ENCODE measurements at regions not wholly inside any gene's neighbourhood (a gene's known extent, or its start where the extent isn't known, plus 50 kb on each side); places are given as distances from the start of the nearest gene placed in this dataset.

DNA sequence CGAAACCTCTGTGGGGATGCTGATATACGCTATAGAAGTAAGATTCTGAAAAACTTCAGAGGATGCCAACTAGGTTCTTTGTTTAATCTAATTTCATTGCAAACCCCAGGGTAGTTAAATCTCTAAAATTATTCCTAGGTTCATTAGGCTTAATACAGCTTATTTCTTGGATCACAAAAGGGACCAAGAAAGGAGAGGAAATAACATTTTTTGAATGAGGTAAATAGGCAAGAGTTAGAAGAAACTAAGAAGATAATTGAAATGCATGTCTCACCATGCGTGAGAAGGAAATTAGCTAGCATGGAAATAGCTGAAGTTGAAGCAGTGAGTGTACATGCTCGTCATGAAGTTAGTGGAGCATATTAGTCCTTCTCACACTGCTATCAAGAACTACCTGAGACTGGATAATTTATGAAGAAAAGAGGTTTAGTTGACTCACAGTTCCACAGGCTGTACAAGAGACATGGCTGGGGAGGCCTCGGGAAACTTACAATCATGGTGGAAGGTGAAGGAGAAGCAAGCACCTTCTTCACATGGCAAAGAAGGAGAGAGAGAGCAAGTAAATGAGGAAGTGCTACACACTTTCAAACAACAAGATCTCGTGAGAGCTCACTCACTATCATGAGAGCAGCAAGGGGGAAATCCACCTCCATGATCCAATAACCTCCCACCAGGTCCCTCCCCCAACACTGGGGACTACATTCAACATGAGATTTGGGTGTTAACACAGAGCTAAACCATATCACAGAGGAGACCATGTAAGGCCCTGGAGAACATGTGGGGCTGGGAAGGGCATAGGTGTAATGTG is 125.1 kb upstream of the OSMR start:
- no peak overlapping the region for H3K4me3 ChIP-seq (ENCODE audit: low read depth, low read length)
- CTCF ChIA-PET = no interaction called here
- TF ChIP-seq, protein P1, sequence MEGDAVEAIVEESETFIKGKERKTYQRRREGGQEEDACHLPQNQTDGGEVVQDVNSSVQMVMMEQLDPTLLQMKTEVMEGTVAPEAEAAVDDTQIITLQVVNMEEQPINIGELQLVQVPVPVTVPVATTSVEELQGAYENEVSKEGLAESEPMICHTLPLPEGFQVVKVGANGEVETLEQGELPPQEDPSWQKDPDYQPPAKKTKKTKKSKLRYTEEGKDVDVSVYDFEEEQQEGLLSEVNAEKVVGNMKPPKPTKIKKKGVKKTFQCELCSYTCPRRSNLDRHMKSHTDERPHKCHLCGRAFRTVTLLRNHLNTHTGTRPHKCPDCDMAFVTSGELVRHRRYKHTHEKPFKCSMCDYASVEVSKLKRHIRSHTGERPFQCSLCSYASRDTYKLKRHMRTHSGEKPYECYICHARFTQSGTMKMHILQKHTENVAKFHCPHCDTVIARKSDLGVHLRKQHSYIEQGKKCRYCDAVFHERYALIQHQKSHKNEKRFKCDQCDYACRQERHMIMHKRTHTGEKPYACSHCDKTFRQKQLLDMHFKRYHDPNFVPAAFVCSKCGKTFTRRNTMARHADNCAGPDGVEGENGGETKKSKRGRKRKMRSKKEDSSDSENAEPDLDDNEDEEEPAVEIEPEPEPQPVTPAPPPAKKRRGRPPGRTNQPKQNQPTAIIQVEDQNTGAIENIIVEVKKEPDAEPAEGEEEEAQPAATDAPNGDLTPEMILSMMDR (IDR thresholded peaks at IDR 0.05; ENCODE audit: insufficient read depth, low read length, missing control alignments) = no peak
- POLR2A ChIA-PET = no interaction called here
- DNase-seq (ENCODE audit: low read depth, low spot score) = no peak

DNA sequence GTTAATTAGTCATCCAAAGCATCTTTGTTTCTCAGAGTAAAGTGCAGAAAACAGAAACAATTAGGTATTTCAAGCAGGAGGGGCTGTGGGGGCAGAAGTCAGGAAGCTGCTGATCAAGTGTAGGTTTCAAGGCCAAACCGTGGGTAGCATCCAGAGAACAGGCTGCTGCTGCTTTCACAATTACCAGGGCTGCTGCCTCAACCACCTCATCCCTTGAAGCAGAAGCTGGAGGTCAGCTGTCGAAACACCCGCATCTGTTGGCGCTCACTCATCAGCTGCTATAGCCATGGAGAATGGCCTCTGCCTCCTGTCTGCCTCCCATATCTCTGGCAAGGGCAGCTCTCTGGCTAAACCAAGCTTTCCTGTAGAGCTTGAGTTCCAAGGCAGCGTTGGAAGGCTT is 122.9 kb upstream of the OSMR start:
- TF ChIP-seq, protein P1 (IDR thresholded peaks at IDR 0.05; ENCODE audit: insufficient read depth, low read length, missing control alignments) = no peak
- no peak for DNase-seq (ENCODE audit: low read depth, low spot score)
- ChIA-PET POLR2A (no interaction called here), CTCF (no interaction called here)
- no peak overlapping the region for H3K4me3 ChIP-seq (ENCODE audit: low read depth, low read length)

DNA sequence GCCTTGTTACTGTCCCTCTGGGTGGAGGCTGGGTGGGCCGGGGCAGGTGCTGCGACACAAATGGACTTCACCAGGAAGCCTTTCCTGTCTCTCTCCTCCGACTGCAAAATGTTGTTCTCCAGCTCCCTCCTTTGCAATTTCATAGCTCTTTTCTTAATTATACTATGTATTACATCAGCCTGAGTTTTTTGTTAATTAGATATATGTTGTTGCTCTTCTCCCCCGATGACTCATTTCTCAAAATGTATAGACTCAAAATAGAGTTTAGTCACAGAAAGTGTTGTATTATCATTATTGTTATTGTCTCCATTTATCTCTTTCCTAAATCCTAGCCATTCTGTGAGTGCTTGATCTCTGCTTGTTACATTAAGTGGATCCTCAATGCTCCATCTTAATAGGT is 122.4 kb upstream of the OSMR start:
- CTCF ChIA-PET = no interaction called here
- DNase-seq (ENCODE audit: low read depth, low spot score) = no peak
- TF ChIP-seq, protein P1 (IDR thresholded peaks at IDR 0.05; ENCODE audit: insufficient read depth, low read length, missing control alignments) = no peak
- H3K4me3 ChIP-seq (ENCODE audit: low read depth, low read length) = no peak overlapping the region
- POLR2A ChIA-PET = no interaction called here

DNA sequence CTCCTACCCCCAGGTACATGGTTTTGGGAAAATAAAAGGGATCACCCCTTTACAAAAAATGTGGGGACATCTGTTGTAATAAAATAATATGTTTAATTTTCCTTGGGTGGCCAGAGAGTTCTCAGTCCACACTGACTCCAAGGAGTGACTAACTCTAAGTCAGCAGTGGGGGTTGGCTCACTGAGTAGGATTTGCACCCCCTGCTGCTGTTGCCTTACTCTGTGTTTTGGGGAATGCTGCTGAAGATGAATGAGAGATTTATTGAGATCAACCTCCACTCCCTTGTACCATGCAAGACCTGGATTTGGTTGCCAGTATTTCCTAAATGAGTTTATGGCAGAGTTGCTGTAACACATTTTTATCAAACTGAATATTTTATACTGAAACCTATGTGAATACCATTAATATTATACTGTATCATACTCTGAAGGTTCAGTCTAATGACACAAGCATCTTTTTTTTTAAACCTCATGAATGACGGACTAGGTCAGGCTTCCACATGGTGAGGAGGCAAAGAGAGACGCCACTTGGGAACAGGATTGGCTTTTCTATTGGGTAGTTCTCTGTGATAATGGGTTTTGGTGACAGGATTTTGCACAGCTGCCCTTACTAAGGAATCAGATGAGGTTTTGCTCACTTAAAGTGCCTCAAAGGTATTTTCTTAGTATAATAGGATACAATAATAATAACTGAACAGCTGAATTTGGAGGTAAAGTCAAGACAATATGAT is 121.3 kb upstream of the OSMR start:
- H3K4me3 ChIP-seq (ENCODE audit: low read depth, low read length) = no peak overlapping the region
- CTCF ChIA-PET = interaction anchor here (1.3 kb wide), 1 partner anchor 215 kb away, joined by 3 read pairs; no protein-coding TSS in a partner anchor
- no peak for DNase-seq (ENCODE audit: low read depth, low spot score)
- TF ChIP-seq, protein P1 (IDR thresholded peaks at IDR 0.05; ENCODE audit: insufficient read depth, low read length, missing control alignments) = peak; percentile 5
- POLR2A ChIA-PET = no interaction called here

DNA sequence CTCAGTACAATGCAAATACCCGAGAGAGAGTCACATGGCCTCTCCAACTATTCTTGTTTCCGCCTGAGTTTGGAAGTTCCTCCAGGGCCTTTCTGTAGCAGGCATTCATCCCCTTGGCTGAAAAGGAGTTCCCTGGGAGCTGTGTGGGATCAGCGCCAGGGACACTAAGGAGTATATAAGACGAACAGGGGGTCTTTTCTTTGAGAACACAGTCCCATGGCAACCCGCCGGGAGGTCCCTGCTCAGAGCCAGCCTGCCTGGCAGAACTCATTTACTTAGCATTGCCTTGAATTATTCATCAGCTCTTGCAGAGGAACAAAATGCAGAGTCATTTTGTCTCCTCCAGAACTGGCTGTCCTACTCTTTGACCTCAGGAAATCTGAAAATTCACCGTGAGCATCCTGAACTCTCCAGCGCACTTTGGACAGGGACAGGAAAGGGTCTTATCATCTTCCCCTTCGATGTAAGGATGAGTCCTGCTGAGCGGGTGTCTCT is 120.4 kb upstream of the OSMR start:
- ChIA-PET CTCF (interaction anchor here (1.3 kb wide), 1 partner anchor 216 kb away, joined by 3 read pairs; no protein-coding TSS in a partner anchor), POLR2A (no interaction called here)
- TF ChIP-seq, protein P1 (IDR thresholded peaks at IDR 0.05; ENCODE audit: insufficient read depth, low read length, missing control alignments) = no peak
- no peak overlapping the region for H3K4me3 ChIP-seq (ENCODE audit: low read depth, low read length)
- DNase-seq (ENCODE audit: low read depth, low spot score) = no peak

DNA sequence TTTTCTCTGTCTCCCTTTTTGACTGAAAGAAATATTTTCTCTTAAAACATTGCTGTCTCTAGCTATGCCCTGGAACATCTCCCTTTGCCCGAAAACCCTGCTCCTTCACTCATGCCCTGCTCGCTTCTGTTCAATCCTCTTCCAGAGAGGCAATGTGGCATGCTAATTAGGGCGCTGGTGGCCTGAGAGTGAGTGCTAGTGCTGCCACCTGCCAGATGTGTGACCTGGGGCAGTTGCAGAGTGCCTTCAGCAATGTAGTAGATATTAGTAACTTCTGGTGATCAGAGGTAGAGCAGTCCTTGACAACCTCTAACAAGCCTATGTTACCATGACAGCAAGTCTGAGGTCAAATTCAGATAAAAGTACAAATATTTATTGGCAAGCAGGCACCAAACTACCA is 119.5 kb upstream of the OSMR start:
- TF ChIP-seq, protein P1 (IDR thresholded peaks at IDR 0.05; ENCODE audit: insufficient read depth, low read length, missing control alignments) = no peak
- no peak overlapping the region for H3K4me3 ChIP-seq (ENCODE audit: low read depth, low read length)
- CTCF ChIA-PET = no interaction called here
- POLR2A ChIA-PET = no interaction called here
- DNase-seq (ENCODE audit: low read depth, low spot score) = no peak
